Epidermal melanocyte (primary cell): ENCODE measurements at regions not wholly inside any gene's neighbourhood (a gene's known extent, or its start where the extent isn't known, plus 50 kb on each side); places are given as distances from the start of the nearest gene placed in this dataset.
"Not testable (repeated sequence)": the region's sequence is repeated elsewhere in the genome, so short reads cannot be mapped to it uniquely, and the experiment has no call there.

Experiments used
- DNase-seq: peaks from one replicate; pipeline ENCODE4 v3.0.0; 2011; ENCODE audit warnings: low spot score; ENCODE audit not compliant: insufficient read length

DNA sequence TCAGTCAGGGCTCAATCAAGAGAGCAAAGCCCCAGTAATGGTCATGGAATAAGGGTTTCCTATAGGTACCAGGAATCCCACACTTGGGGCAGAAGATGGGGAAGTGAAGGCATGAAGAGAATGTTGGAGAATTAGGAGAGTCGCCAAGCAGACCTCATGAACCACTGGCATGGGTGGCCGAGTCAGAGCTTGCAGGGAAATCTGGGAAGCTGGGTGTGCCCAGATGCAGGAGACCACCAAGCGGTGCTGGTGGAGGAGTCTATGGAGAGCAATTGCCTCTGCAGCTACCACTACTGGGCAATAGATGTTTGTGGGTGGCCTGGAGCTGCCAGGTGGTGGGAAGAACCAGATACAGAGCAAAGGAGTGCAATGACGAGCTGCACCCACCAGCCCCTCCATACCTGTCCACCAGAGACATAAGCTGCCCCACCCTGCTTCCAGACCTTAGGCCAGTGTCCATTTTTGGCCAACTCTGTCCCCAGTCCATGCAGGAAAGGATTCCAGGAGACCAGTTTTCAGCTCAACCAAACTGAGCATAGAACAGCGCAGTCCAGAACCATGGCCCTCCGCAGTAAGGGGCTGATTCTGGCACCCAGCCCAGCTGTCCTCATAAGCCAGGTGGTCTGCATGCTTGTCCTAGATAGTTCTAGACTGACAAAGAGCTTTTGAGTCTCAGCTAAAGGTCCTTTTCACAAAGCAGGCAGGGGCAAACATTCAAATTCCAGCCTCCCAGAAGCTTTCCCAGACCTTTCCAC, 323.9 kb downstream of the GADD45G start:
- DNase-seq, result no peak

DNA sequence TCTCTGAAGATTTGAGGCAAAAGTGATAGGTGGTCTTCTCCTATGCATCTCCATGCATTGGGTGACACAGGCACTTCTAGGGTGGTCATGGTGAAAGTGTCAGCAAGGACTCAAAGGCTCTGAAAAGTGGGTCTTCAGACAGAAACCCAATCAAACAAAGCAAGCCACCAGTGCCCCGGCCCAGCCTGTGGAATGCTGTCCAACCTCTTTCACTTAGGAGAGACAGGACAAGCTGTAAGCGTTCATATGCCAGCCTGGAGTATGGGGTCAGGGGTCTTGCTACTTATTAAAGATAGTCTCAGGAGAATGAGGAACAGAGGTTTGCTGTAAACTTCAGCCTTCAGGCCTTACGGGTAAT, 324.5 kb downstream of the GADD45G start:
- no peak for DNase-seq

GRCh38 chr9:89929673-89930480, 325.1 kb downstream of the GADD45G start:
- no peak for DNase-seq

DNA sequence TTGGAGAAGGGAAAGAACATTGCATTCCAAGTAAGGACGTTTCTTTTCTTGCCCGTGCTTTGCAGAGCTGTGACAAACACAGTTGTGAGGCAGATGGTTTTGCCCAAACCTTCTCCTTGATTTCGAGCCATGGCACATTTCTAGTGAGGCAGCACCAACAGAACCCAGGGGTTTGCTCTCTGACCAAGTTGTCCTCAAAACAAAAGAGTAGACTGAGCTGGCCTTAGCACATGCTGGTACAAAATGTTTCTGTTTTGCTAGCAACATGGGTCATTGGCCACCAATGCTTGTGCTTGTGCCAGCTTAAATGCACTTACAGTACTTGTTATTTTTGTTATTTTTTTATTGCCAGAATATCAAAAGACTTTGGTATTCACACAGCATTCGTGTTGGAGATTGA, 328.8 kb downstream of the GADD45G start:
- DNase-seq, result no peak

DNA sequence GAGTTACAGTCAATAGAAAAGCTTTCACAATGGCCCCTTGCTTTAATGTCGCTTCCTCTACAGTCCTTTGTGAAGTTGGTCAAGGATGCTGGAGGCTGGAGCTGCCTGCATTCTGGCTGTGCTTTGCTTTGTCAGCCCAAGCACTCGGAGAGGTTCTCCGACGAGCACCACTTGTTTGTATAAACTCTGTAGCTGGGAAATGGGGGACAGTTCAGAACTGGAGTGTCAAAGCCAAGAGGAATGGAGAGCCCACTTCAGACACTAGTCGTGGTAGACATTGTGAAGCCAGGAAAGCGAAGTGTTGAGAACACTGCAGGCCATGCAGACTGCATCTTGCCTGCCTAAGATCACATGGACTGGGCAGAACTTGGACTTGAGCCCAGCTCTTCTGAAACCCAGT, 330.3 kb downstream of the GADD45G start:
- DNase-seq, result no peak

GRCh38 chr9:89935801-89936200, 331.0 kb downstream of the GADD45G start:
- no peak for DNase-seq

DNA sequence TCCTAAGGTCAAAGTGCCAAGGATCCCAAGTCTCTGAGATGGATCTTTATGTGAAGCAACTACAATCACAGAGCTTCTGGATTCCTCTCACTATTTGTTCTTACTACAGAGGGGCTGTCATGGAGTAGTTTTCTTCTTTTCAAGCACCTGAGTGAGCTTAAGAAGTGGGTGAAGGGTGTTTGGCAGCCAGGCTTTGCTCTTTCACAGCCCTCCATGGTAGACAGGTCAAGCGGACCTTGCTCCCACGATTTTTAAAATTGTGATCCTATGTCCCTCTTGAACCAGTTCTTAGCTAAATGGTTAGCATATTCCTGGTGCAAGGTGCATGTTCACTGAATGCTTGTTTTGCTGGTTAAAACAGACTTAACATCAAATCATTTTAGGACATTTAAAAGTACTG, 332.2 kb downstream of the GADD45G start:
- no peak for DNase-seq

- DNase-seq, result no peak
Observed at GRCh38 chr9:89939181-89939580, 334.4 kb downstream of the GADD45G start.

DNA sequence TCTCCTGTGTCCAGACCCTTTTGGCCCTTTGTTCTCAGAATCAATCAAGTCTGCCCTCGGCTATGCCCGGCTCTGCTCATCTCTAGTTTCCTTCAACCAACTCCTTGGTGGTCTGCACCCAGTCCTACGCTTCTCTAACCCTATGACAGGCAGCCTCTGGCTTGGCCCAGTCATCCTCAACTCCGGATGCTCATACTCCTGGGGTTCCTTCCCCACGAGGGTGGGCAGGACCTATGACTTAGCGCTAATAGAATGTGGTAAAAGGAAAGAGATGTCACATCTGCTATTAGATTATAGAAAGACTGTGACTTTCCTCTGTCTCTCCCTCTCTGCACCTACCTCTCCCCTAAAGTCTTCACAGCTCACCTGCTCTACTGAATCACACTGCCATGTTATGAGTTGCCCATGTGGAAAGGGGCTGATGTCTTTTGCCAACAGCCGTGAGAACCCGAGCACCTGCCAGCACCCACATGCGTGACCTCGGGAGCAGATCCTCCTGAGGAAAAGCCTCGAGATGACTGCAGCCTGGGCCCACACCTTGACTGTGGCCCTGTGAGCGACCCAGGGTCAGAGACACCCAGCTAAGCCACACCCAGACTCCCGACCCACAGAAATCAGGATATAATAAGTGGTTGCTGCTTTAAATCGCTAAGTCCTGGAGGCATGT, 334.9 kb downstream of the GADD45G start:
- DNase-seq, result no peak

DNA sequence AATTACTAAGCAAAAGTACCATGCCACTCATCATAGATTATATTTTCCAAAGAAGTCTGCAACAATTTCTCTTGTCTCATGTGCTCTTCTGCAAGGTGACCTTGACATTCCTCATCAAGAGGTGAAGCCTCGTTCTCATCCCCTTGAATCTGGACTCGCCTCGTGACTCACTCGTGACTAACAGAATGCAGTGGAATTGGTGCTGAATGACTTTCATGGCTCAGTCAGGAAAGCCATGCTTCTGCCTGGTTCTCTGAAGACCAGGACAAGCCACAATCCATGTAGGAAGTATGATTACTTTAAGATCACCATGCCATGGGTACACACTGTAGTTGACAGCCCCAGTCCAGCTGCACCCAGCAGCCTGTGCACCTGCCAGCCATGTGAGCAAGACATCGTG, 335.8 kb downstream of the GADD45G start:
- DNase-seq, result no peak

DNA sequence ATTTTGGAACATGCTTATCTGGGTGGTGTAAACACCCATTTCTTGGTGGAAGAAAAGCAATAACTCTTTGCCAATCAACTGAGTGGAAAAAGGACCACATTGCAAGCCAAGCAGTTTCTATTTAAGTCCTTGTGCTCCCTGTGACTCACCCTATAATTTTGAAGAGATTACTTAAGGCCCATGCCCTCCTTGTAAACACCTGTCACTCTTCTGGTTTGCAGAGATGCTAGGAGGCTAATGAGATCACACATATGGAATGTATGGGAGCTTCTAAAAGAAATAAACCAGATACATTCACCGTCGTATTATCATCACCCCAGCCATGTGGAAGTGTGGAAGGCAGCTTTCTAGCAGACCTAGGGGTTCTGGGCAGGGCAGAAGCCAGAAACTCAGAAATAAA, 337.1 kb downstream of the GADD45G start:
- no peak for DNase-seq

DNA sequence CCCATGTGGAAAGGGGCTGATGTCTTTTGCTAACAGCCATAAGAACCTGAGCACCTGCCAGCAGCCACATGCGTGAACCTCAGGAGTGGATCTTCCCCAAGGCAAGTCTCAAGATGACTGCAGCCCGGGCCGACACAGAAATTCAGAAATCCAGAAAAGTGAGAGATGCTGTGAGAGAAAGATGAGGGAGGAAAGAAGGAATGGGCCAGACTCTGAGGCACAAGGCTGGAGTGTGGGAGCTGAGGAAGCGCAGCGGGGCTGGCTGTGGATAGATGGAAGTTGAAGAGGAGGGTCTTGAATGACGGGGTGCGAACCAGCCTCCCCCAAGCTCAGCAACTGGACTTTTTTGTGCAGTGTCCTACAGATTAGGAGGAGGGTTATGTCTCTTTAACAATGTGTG, 337.8 kb downstream of the GADD45G start:
- DNase-seq, result no peak

- no peak for DNase-seq
Observed at GRCh38 chr9:89943309-89943708, 338.5 kb downstream of the GADD45G start.

- DNase-seq, result no peak
Observed at GRCh38 chr9:89943728-89944127, 338.9 kb downstream of the GADD45G start.

GRCh38 chr9:89945133-89945532, 340.3 kb downstream of the GADD45G start:
- DNase-seq, result no peak

DNA sequence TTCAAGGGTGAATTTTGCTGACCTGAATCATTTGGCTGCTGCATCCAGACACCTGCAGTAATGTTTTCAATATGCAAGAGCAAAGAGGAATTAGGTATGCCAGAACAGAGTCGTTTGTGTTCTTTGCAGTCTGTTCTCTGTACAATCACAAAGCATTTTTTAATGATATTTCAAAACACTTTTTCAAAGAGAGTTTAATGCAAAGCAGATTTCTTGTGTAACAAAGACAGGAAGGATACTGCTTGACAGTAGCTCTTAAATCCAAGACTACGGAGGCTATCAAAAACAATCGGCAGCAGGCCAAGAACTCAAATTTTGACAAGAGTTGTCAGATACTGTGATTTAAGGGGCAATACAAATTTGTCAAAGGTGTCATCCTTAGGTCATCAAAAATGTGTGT, 341.9 kb downstream of the GADD45G start:
- no peak for DNase-seq

DNA sequence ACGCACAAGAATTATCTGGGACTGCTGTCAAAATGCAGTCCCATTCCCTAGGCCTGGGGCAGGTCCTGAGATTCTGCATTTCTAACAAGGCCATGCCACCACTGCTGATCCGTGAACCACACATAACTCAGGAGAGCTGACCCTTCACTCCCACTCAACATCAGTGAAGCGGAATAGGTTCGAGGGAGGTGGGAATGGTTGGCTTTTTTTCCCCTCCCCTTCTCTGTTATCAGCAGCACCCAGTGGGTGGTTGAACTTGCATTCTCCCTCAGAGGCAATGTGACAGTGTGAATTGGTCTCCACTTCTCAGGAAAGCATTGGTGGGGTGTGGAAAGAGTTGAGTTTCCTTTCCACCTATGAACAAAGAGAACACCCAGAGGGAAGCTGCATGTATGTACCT, 344.3 kb downstream of the GADD45G start:
- no peak for DNase-seq

GRCh38 chr9:89951675-89952074, 346.9 kb downstream of the GADD45G start:
- no peak for DNase-seq

DNA sequence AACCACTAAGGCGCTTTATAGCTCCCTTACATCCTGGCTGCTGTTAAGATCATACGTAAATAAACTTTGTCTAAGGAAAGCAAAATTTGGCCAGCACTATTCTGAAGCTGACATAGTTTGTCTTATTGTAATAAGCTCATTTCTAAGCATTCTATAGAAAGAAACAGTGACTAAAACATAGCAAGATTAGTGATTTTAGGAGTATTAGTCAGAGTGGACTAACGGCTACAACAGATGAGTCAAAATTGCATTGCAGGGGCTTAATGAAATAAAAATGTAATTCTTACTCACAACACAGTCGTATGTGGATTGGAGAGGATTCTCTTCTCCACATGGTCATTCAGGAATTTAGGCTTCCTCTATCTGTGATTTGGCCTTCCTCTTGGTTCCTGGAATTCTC, 347.6 kb downstream of the GADD45G start:
- DNase-seq, result no peak

GRCh38 chr9:89953263-89953662, 348.5 kb downstream of the GADD45G start:
- not testable (repeated sequence) for DNase-seq

GRCh38 chr9:89953824-89954615, 349.2 kb downstream of the GADD45G start:
- no peak for DNase-seq

- no peak for DNase-seq
Observed at GRCh38 chr9:89955144-89955543, 350.3 kb downstream of the GADD45G start.
